CD4-positive, alpha-beta memory T cell (primary cell): ENCODE measurements at regions not wholly inside any gene's neighbourhood (a gene's known extent, or its start where the extent isn't known, plus 50 kb on each side); places are given as distances from the start of the nearest gene placed in this dataset.
A peak's percentile ranks its signal among the peaks of the same experiment; 100 is the strongest.
"Not testable (repeated sequence)": the region's sequence is repeated elsewhere in the genome, so short reads cannot be mapped to it uniquely, and the experiment has no call there.

Experiments used
- CTCF ChIA-PET: fragments of 350-600 bp; sonication (Branson Sonifier 250); formaldehyde crosslinking; loops from one replicate; lab custom pipeline; 2021; ENCODE audit warnings: inconsistent platforms; ENCODE audit not compliant: partially characterized antibody; lab: Charles Lee
- POLR2A ChIA-PET: fragments of 350-600 bp; sonication (Branson Sonifier 250); formaldehyde crosslinking; loops from one replicate; lab custom pipeline; 2021; ENCODE audit not compliant: partially characterized antibody; lab: Charles Lee
- DNase-seq, 5 donors: peaks; one replicate each; pipeline versions ENCODE4 v3.0.0 to v3.0.0-alpha.2; 2020 to 2022; ENCODE audit warnings: mixed read lengths in 1 of 5
- H3K27ac ChIP-seq: one replicate; pipeline ENCODE4 v1.7.0; 2013; ENCODE audit warnings: low read depth, low read length
- H3K27me3 ChIP-seq: 2 replicates; pipeline ENCODE4 v1.7.0; 2013; ENCODE audit warnings: mild to moderate bottlenecking, low read length, moderate library complexity; ENCODE audit not compliant: insufficient read depth
- H3K36me3 ChIP-seq: 2 replicates; pipeline ENCODE4 v1.7.0; 2013; ENCODE audit warnings: mild to moderate bottlenecking, low read length, moderate library complexity; ENCODE audit not compliant: insufficient read depth
- H3K4me1 ChIP-seq: 2 replicates; pipeline ENCODE4 v1.7.0; 2013; ENCODE audit warnings: mild to moderate bottlenecking, low read length, moderate library complexity; ENCODE audit not compliant: insufficient read depth
- H3K4me3 ChIP-seq, 2 donors: one replicate each; pipeline ENCODE4 v1.7.0; 2013; ENCODE audit warnings: low read length in 2 of 2, mild to moderate bottlenecking in 1 of 2
- H3K9me3 ChIP-seq, 2 donors: one replicate each; pipeline ENCODE4 v1.7.0; 2013; ENCODE audit warnings: low read length in 2 of 2, control low read depth in 1 of 2; ENCODE audit not compliant: control insufficient read depth in 1 of 2
- H3K27ac Mint-ChIP-seq, 7 donors: one replicate each; pipeline ENCODE4 v1.8.0; 2020 to 2021; ENCODE audit warnings: mixed read lengths in 7 of 7, mild to moderate bottlenecking in 6 of 7, inconsistent platforms in 3 of 7, moderate library complexity in 3 of 7
- H3K27me3 Mint-ChIP-seq, 2 donors: one replicate each; pipeline ENCODE4 v1.8.0; 2020 to 2021; ENCODE audit warnings: mixed read lengths in 2 of 2
- H3K36me3 Mint-ChIP-seq, 2 donors: one replicate each; pipeline ENCODE4 v1.8.0; 2020 to 2021; ENCODE audit warnings: mixed read lengths in 2 of 2, inconsistent platforms in 1 of 2, mild to moderate bottlenecking in 1 of 2
- H3K4me1 Mint-ChIP-seq, 4 donors: one replicate each; pipeline ENCODE4 v1.8.0; 2020 to 2021; ENCODE audit warnings: mixed read lengths in 4 of 4, mild to moderate bottlenecking in 1 of 4
- H3K4me3 Mint-ChIP-seq, 8 donors: one replicate each; pipeline ENCODE4 v1.8.0; 2020 to 2021; ENCODE audit warnings: mixed read lengths in 8 of 8, mild to moderate bottlenecking in 7 of 8, moderate library complexity in 6 of 8, inconsistent platforms in 3 of 8
- H3K9me3 Mint-ChIP-seq, 8 donors: one replicate each; pipeline ENCODE4 v1.8.0; 2020 to 2021; ENCODE audit warnings: mixed read lengths in 8 of 8, mild to moderate bottlenecking in 5 of 8, inconsistent platforms in 3 of 8, moderate library complexity in 1 of 8
- intact Hi-C: fragments of 100-400 bp; cut with micrococcal nuclease; formaldehyde crosslinking; loops from one replicate; pipeline ENCODE4 v1.15.1; 2023

DNA sequence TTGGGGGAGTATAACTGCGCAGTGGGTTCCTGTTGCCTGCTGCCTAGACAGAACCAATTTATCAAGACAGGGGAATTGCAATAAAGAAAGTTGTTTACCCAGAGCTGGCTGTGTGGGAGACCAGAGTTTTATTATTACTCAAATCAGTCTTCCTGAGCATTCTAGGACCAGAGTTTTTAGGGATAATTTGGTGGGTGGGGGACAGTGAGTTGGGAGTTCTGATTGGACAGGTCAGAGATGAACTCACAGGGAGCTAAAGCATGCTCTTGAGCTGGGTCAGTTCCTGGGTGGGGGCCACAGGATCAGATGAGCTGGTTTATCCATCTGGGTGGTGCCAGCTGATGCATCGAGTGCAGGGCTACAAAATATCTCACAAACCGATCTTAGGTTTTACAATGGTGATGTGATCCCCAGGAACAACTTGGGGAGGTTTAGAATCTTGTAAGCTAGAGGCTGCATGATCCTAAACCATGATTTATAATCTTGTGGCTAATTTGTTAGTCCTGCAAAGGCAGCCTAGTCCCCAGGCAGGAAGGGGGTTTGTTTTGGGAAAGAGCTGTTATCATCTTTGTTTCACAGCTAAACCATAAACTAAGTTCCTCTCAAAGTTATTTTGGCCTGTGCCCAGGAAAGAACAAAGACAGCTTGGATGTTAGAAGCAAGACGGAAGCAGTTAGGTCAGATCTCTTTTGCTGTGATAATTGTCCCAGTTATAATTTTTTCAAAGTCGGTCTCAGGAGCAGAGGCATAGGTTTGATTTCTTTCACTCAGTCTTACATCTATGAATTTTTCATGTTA, 146.8 kb downstream of the PPIAL4G start:
- H3K36me3 Mint-ChIP-seq, DNase-seq, H3K27me3 Mint-ChIP-seq, H3K27ac ChIP-seq, H3K9me3 Mint-ChIP-seq, H3K4me3 ChIP-seq, H3K27me3 ChIP-seq, H3K9me3 ChIP-seq, H3K36me3 ChIP-seq: not testable (repeated sequence)
- POLR2A ChIA-PET, result interaction anchor here (1.0 to 1.1 kb wide), 2 partner anchors 28 to 73 kb away, joined by 3 read pairs; no protein-coding TSS in a partner anchor
- H3K4me3 Mint-ChIP-seq, result peak overlapping the region; percentile 30 to 99 (median 98)
- H3K27ac Mint-ChIP-seq, result peak overlapping the region; percentile 60 to 99 (median 98)
- peaks cover 17% of the 10 kb centered on the region for H3K4me1 ChIP-seq
- CTCF ChIA-PET, result interaction anchor here (1.0 to 2.1 kb wide), 3 partner anchors 10 to 18 kb away, joined by 3 to 12 read pairs (median 4); no protein-coding TSS in a partner anchor
- peaks cover 20 to 36% (median 31%) of the 10 kb centered on the region in 4 donors for H3K4me1 Mint-ChIP-seq
- intact Hi-C loops, result loop anchor here (5.0 to 10.0 kb wide), 2 partner anchors 74 to 182 kb away; partner anchors contain the start of gene NBPF11

- H3K4me3 ChIP-seq, result peak overlapping the region; percentile 72 to 83
- intact Hi-C loops, result loop anchor here (5.0 to 10.0 kb wide), 2 partner anchors 72 to 180 kb away; partner anchors contain the start of gene NBPF11
- no peaks in the 10 kb centered on the region for H3K36me3 ChIP-seq
- peak; percentile 56 to 77 (median 75) for DNase-seq
- Mint-ChIP-seq H3K27me3 (peaks cover 5 to 8% of the 10 kb centered on the region in 2 donors), H3K36me3 (peaks cover 0 to 2% of the 10 kb centered on the region in 2 donors), H3K27ac (peak overlapping the region; percentile 90 to 99 (median 99)), H3K4me3 (peak overlapping the region; percentile 90 to 99 (median 98)), H3K4me1 (peaks cover 20 to 36% (median 31%) of the 10 kb centered on the region in 4 donors), H3K9me3 (peaks cover 0 to 5% (median 0%) of the 10 kb centered on the region in 8 donors)
- H3K27ac ChIP-seq, result peak overlapping the region; percentile 64
- H3K9me3 ChIP-seq, result no peaks in the 10 kb centered on the region
- CTCF ChIA-PET, result interaction anchor here (0.9 to 1.4 kb wide), 5 partner anchors 9 to 21 kb away, joined by 3 read pairs; no protein-coding TSS in a partner anchor
- H3K4me1 ChIP-seq, result peaks cover 17% of the 10 kb centered on the region
- no peaks in the 10 kb centered on the region for H3K27me3 ChIP-seq
- POLR2A ChIA-PET, result interaction anchor here (0.6 to 2.1 kb wide), 13 partner anchors 9 to 188 kb away, joined by 3 to 23 read pairs (median 4); no protein-coding TSS in a partner anchor
These were observed 148.6 kb downstream of the PPIAL4G start for GRCh38 chr1:148334339-148335130.

DNA sequence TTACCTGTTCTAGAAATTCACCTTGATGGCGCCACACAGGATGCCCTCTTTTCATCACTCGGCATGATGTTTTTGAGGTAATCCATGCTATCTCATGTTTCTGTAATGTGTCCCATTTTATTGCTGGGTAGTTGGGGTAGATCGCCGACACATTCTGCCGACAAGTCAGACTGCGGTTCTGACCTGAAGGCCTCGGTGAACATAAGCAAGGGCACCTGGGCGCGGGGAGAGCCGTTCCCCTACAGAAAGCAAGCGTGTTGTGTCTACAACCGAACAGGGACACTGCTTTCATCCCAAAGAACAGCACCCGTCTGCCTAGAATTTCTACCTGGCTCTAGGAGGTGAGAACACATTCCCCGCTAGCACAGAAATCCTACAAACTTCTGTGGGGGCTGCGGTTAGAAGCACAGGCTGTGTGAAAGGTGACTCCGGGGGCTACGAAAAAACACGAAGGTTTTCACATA, 149.2 kb downstream of the PPIAL4G start:
- Histone ChIP-seq H3K27me3 (no peaks in the 10 kb centered on the region), H3K4me1 (peaks cover 17% of the 10 kb centered on the region), H3K27ac (peak overlapping the region; percentile 64), H3K4me3 (peak overlapping the region; percentile 72 to 83), H3K36me3 (no peaks in the 10 kb centered on the region), H3K9me3 (no peaks in the 10 kb centered on the region)
- Mint-ChIP-seq H3K36me3 (peaks cover 0 to 2% of the 10 kb centered on the region in 2 donors), H3K27me3 (peaks cover 8 to 11% of the 10 kb centered on the region in 2 donors), H3K4me1 (peaks cover 20 to 36% (median 31%) of the 10 kb centered on the region in 4 donors), H3K27ac (peak overlapping the region; percentile 90 to 99 (median 99)), H3K4me3 (peak overlapping the region; percentile 90 to 99 (median 98)), H3K9me3 (peaks cover 0 to 5% (median 0%) of the 10 kb centered on the region in 8 donors)
- DNase-seq, result no peak
- POLR2A ChIA-PET, result interaction anchor here (0.6 to 2.1 kb wide), 13 partner anchors 10 to 189 kb away, joined by 3 to 23 read pairs (median 4); no protein-coding TSS in a partner anchor
- intact Hi-C loops, result loop anchor here (10.0 kb wide), 1 partner anchor 179 kb away; the partner anchor contains the start of gene NBPF11
- CTCF ChIA-PET, result interaction anchor here (0.9 to 1.0 kb wide), 3 partner anchors 12 to 22 kb away, joined by 3 read pairs; no protein-coding TSS in a partner anchor

DNA sequence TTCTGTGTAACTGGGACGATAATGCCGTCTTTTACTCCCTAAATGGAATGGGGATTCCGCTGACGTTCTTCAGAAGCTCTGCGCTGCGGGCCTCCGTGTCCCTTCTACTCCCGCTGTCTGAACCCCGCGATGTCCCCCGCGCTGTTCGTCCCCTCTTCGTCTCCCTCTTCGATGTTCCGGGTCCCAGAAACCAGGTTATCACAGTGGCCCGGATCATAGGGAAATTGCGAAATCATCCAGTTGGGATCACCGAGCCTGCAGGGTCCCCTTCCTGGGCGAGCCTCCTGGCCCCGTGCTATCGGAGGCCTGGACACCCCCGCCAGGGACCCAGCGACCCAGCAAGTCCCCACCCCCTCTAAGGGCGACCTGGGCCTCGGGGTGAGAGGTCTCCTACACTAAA, 154.2 kb downstream of the PPIAL4G start:
- ChIA-PET POLR2A (interaction anchor here (1.3 kb wide), 1 partner anchor 10 kb away, joined by 3 read pairs; no protein-coding TSS in a partner anchor), CTCF (no interaction called here)
- Histone ChIP-seq H3K4me1 (peaks cover 5% of the 10 kb centered on the region), H3K9me3 (no peaks in the 10 kb centered on the region), H3K4me3 (no peak overlapping the region), H3K36me3 (no peaks in the 10 kb centered on the region), H3K27ac (no peak overlapping the region), H3K27me3 (no peaks in the 10 kb centered on the region)
- Mint-ChIP-seq H3K36me3 (peaks cover 0 to 3% of the 10 kb centered on the region in 2 donors), H3K4me3 (no peak overlapping the region), H3K27me3 (peaks cover 15% of the 10 kb centered on the region in 2 donors), H3K9me3 (peaks cover 0 to 3% (median 0%) of the 10 kb centered on the region in 8 donors), H3K4me1 (peaks cover 2 to 5% (median 5%) of the 10 kb centered on the region in 4 donors), H3K27ac (no peak overlapping the region)
- intact Hi-C loops, result no loop called here
- DNase-seq, result no peak

GRCh38 chr1:148325031-148325430, 158.1 kb downstream of the PPIAL4G start:
- H3K27me3 ChIP-seq, POLR2A ChIA-PET, H3K36me3 ChIP-seq, H3K4me1 ChIP-seq, H3K27ac ChIP-seq, H3K4me3 ChIP-seq, intact Hi-C loops, H3K9me3 ChIP-seq, H3K36me3 Mint-ChIP-seq, H3K4me1 Mint-ChIP-seq, H3K9me3 Mint-ChIP-seq, CTCF ChIA-PET, H3K27ac Mint-ChIP-seq, H3K4me3 Mint-ChIP-seq, DNase-seq: not testable (repeated sequence)
- peaks cover 8 to 16% of the 10 kb centered on the region in 2 donors for H3K27me3 Mint-ChIP-seq

DNA sequence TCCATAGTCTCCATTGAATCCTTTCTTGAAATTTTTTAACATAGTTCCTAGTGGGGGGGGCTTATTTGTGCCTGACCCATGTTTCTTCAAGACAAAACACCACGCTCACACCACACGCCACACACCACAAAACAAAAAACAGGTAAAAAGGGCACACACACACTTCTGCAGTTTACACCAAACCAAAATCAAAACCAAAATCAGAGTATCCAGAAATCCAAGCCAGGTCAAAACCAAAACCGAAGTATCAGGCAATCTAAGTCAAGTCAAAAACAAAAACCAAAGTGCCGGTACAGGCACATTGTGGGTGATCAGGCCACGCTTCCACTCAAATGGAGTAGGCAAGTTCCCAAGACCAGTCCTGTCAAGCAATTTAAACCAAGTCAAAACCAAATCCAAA, 158.6 kb downstream of the PPIAL4G start:
- H3K27ac ChIP-seq, H3K4me1 ChIP-seq, H3K27me3 ChIP-seq, intact Hi-C loops, H3K36me3 Mint-ChIP-seq, DNase-seq, H3K9me3 Mint-ChIP-seq, H3K4me3 Mint-ChIP-seq, H3K4me1 Mint-ChIP-seq, H3K4me3 ChIP-seq, POLR2A ChIA-PET, H3K27ac Mint-ChIP-seq, H3K9me3 ChIP-seq, H3K36me3 ChIP-seq, CTCF ChIA-PET: not testable (repeated sequence)
- peaks cover 7 to 13% of the 10 kb centered on the region in 2 donors for H3K27me3 Mint-ChIP-seq
